KMS-11 (cell line): ENCODE measurements at regions not wholly inside any gene's neighbourhood (a gene's known extent, or its start where the extent isn't known, plus 50 kb on each side); places are given as distances from the start of the nearest gene placed in this dataset.

Experiments used
- H2AFZ ChIP-seq: fragments of 200-600 bp; sonication (generic); 2 replicates; pipeline ENCODE4 v1.6.1; 2016; ENCODE audit warnings: antibody characterized with exemption, mixed run types, low read depth
- H3K27ac ChIP-seq: fragments of 200-600 bp; sonication (generic); 2 replicates; pipeline ENCODE4 v1.6.1; 2016; ENCODE audit warnings: mild to moderate bottlenecking, mixed run types
- H3K27me3 ChIP-seq: fragments of 200-600 bp; sonication (generic); 2 replicates; pipeline ENCODE4 v1.6.1; 2017; ENCODE audit warnings: mild to moderate bottlenecking, low read depth, mixed run types, moderate library complexity; ENCODE audit not compliant: insufficient read depth
- H3K36me3 ChIP-seq: fragments of 200-600 bp; sonication (generic); 2 replicates; pipeline ENCODE4 v1.6.1; 2017; ENCODE audit warnings: mild to moderate bottlenecking, mixed run types; ENCODE audit not compliant: insufficient read depth
- H3K4me1 ChIP-seq: fragments of 200-600 bp; sonication (generic); 2 replicates; pipeline ENCODE4 v1.6.1; 2016; ENCODE audit warnings: mild to moderate bottlenecking, low read depth, mixed run types; ENCODE audit not compliant: poor library complexity, severe bottlenecking
- H3K4me2 ChIP-seq: fragments of 200-600 bp; sonication (generic); 2 replicates; pipeline ENCODE4 v1.7.0; 2016; ENCODE audit warnings: mild to moderate bottlenecking, mixed run types
- H3K4me3 ChIP-seq: fragments of 200-600 bp; sonication (generic); IDR thresholded peaks from 2 replicates; pipeline ENCODE4 v1.6.1; 2017; ENCODE audit warnings: low read depth, low read length, mixed read lengths; ENCODE audit not compliant: insufficient read depth
- H3K79me2 ChIP-seq: fragments of 200-600 bp; sonication (generic); 2 replicates; pipeline ENCODE4 v1.6.1; 2016; ENCODE audit warnings: low read depth, mixed run types; ENCODE audit not compliant: insufficient read depth
- H3K9ac ChIP-seq: fragments of 200-600 bp; sonication (generic); 2 replicates; pipeline ENCODE4 v1.6.1; 2016; ENCODE audit warnings: mild to moderate bottlenecking, mixed run types
- H4K20me1 ChIP-seq: fragments of 200-600 bp; sonication (generic); 2 replicates; pipeline ENCODE4 v1.6.1; 2016; ENCODE audit warnings: mild to moderate bottlenecking, mixed run types; ENCODE audit not compliant: insufficient read depth
- CTCF ChIP-seq: fragments of 200-600 bp; sonication (generic); conservative IDR thresholded peaks from 2 replicates; pipeline ENCODE4 v1.6.1; 2017; ENCODE audit warnings: low read depth, mild to moderate bottlenecking, antibody characterized with exemption, low read length, moderate library complexity, mixed read lengths

DNA sequence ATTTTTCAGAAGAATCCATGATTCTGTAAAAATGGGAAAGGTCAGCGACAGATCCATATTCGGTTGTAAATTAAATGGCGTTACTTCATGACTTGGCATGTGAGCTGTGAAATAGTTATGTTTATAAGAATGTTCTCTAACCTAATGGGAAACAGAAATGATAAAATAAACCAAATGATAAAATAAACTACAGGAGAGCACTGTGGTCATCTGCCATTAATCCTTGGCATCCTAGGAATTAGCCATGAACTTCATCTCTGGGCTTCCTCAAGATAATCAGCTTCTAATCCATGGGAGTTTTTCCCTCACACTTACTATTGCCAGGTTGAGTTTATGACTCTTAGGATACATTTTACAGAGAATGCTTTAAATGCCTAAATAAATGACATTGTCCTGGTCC, 94.6 kb upstream of the SLC30A5 start:
- Histone ChIP-seq H3K9ac (no peak overlapping the region), H3K27me3 (no peaks in the 10 kb centered on the region), H2AFZ (no peak overlapping the region), H3K4me1 (no peaks in the 10 kb centered on the region), H3K27ac (no peak overlapping the region), H3K79me2 (no peaks in the 10 kb centered on the region), H3K4me3 (no peak overlapping the region), H4K20me1 (no peaks in the 10 kb centered on the region), H3K4me2 (no peak overlapping the region), H3K36me3 (no peaks in the 10 kb centered on the region)
- no peak for TF ChIP-seq CTCF

GRCh38 chr5:69000216-69000919, 93.4 kb upstream of the SLC30A5 start:
- H3K36me3 ChIP-seq: no peaks in the 10 kb centered on the region
- no peak overlapping the region for H3K9ac ChIP-seq
- no peak for TF ChIP-seq CTCF
- H3K4me1 ChIP-seq: no peaks in the 10 kb centered on the region
- H4K20me1 ChIP-seq: no peaks in the 10 kb centered on the region
- H3K27ac ChIP-seq: no peak overlapping the region
- H3K4me2 ChIP-seq: no peak overlapping the region
- no peaks in the 10 kb centered on the region for H3K79me2 ChIP-seq
- H3K4me3 ChIP-seq: no peak overlapping the region
- H2AFZ ChIP-seq: no peak overlapping the region
- no peaks in the 10 kb centered on the region for H3K27me3 ChIP-seq

DNA sequence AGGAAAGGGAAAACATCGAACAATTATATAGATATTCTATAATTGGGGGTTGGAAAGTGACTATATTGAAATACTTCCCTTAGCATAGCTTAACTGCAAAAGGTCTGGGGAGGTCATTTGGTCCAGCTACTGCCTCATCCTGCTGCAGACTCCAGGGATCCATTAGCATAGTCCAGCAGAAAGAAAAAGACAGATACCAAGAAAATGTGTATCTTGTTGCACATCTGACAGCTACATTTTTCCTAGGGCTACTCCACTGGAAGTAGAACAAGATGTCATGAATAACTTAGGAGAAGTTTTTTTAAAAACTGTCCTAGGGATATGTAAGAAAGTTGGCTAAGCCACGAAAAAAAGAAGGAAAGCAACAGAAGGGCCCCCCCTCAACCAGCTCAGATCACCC, 92.9 kb upstream of the SLC30A5 start:
- Histone ChIP-seq H3K36me3 (no peaks in the 10 kb centered on the region), H3K9ac (no peak overlapping the region), H3K4me1 (no peaks in the 10 kb centered on the region), H3K4me3 (no peak overlapping the region), H3K4me2 (no peak overlapping the region), H3K27me3 (no peaks in the 10 kb centered on the region), H3K27ac (no peak overlapping the region), H2AFZ (no peak overlapping the region), H3K79me2 (no peaks in the 10 kb centered on the region), H4K20me1 (no peaks in the 10 kb centered on the region)
- no peak for TF ChIP-seq CTCF

DNA sequence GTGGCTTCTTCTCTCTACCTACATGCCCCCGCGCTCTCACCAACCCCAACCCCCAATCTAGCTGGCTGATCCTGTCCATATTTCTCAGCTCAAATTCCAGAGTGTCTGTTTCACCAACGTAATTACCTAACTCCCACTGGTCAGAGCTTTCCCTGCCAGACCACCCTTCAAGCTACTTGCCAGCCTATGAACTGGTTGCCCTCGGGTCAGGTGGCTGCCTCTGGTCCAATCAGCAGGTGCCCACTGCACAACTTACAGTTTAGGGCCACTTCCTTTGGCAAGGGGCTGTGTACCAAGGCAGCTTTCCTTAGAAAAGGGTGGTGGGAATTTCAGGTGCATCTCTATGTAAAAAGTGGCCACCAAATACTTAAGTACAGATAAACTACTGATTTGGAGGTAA, 92.2 kb upstream of the SLC30A5 start:
- Histone ChIP-seq H3K4me1 (no peaks in the 10 kb centered on the region), H3K27me3 (no peaks in the 10 kb centered on the region), H3K9ac (no peak overlapping the region), H3K36me3 (no peaks in the 10 kb centered on the region), H2AFZ (no peak overlapping the region), H3K79me2 (no peaks in the 10 kb centered on the region), H3K4me2 (no peak overlapping the region), H3K27ac (no peak overlapping the region), H4K20me1 (no peaks in the 10 kb centered on the region), H3K4me3 (no peak overlapping the region)
- no peak for TF ChIP-seq CTCF
